ENCODE measurements at regions not wholly inside any gene's neighbourhood (a gene's known extent, or its start where the extent isn't known, plus 50 kb on each side); places are given as distances from the start of the nearest gene placed in this dataset.
"Not testable (repeated sequence)": the region's sequence is repeated elsewhere in the genome, so short reads cannot be mapped to it uniquely, and the experiment has no call there.

GRCh38 chr17:74126179-74126900, 77.1 kb upstream of the RPL38 start:
- no peak for DNase-seq

- no peak for DNase-seq
Measured at GRCh38 chr17:74126959-74127358, 76.5 kb upstream of the RPL38 start.

- no peak for DNase-seq
Measured at GRCh38 chr17:74128456-74129211, 74.8 kb upstream of the RPL38 start.

GRCh38 chr17:74129800-74130199, 73.7 kb upstream of the RPL38 start:
- DNase-seq = not testable (repeated sequence)

- no peak for DNase-seq
Measured at GRCh38 chr17:74130276-74130675, 73.2 kb upstream of the RPL38 start.

- DNase-seq = no peak
Measured at GRCh38 chr17:74130841-74131240, 72.6 kb upstream of the RPL38 start.

- DNase-seq = no peak
Measured at GRCh38 chr17:74132354-74132753, 71.1 kb upstream of the RPL38 start.

GRCh38 chr17:74133740-74134139, 69.7 kb upstream of the RPL38 start:
- DNase-seq = no peak

- DNase-seq = not testable (repeated sequence)
Measured at GRCh38 chr17:74134234-74134633, 69.2 kb upstream of the RPL38 start.

GRCh38 chr17:74134991-74135390, 68.5 kb upstream of the RPL38 start:
- DNase-seq = no peak

GRCh38 chr17:74135391-74136167, 67.9 kb upstream of the RPL38 start:
- no peak for DNase-seq

- DNase-seq = no peak
Measured at GRCh38 chr17:74137416-74137815, 66.1 kb upstream of the RPL38 start.

- DNase-seq = no peak
Measured at GRCh38 chr17:74139120-74139519, 64.4 kb upstream of the RPL38 start.

- no peak for DNase-seq
Measured at GRCh38 chr17:74140282-74140681, 63.2 kb upstream of the RPL38 start.

GRCh38 chr17:74141612-74142011, 61.9 kb upstream of the RPL38 start:
- DNase-seq = no peak

- DNase-seq = not testable (repeated sequence)
Measured at GRCh38 chr17:74143318-74143717, 60.2 kb upstream of the RPL38 start.

- DNase-seq = no peak
Measured at GRCh38 chr17:74145756-74146155, 57.7 kb upstream of the RPL38 start.

GRCh38 chr17:74146196-74146595, 57.3 kb upstream of the RPL38 start:
- DNase-seq = no peak

GRCh38 chr17:74147056-74147835, 56.2 kb upstream of the RPL38 start:
- DNase-seq = no peak

- no peak for DNase-seq
Measured at GRCh38 chr17:74147966-74148365, 55.5 kb upstream of the RPL38 start.

GRCh38 chr17:74148446-74148845, 55.0 kb upstream of the RPL38 start:
- DNase-seq = no peak

GRCh38 chr17:74148901-74149596, 54.4 kb upstream of the RPL38 start:
- DNase-seq = no peak

Measured in activated CD4-positive, CD25-positive, alpha-beta regulatory T cell (primary cell).